GM18858 (cell line): ENCODE measurements at regions not wholly inside any gene's neighbourhood (a gene's known extent, or its start where the extent isn't known, plus 50 kb on each side); places are given as distances from the start of the nearest gene placed in this dataset.
"Not testable (repeated sequence)": the region's sequence is repeated elsewhere in the genome, so short reads cannot be mapped to it uniquely, and the experiment has no call there.

Source experiments
- ATAC-seq: cut with Tn5 transposase; IDR thresholded peaks from one replicate; pipeline ENCODE4 v1.9.1; 2021; ENCODE audit not compliant: unreplicated experiment

DNA sequence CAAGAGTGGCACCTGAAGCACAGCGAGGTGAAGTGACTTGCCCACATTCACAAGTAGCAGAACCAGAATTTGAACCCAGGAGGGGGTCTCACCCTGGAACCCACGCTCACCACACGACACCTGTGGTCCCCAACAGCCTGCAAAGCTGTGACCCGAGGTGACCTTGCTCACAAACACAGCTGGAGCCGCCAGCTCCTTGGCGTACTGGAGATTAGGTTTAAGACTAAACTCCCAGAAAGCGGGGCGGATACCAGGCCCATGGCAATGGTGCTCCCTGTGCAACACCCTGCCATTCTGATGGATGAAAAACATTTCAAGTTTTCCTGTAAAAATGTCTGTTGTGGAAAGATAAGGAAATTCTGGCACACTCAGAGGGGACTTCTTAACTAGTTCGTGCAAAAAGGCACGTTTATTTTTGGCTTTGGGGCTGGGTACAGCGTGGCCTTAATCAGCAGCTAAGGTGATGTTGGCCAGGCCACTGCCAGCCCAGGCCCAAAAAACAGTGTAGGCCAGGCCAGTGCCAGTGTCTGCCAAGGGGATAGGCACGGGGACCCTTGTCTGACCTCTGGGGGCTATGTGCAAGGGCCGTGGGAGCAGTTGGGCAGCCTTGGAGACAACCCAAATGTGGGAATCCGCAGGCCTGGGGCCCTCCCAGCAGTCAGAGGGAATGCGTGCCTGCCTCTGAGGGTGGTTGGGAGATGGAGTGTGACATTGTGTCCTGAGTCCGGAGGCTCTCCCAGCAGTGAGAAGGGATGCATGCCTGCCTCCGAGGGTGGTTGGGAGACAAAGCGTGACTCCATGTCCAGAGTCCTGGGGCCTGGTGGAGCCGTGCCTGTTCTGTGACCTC, 185.0 kb upstream of the HS6ST1 start:
- no peak for ATAC-seq

DNA sequence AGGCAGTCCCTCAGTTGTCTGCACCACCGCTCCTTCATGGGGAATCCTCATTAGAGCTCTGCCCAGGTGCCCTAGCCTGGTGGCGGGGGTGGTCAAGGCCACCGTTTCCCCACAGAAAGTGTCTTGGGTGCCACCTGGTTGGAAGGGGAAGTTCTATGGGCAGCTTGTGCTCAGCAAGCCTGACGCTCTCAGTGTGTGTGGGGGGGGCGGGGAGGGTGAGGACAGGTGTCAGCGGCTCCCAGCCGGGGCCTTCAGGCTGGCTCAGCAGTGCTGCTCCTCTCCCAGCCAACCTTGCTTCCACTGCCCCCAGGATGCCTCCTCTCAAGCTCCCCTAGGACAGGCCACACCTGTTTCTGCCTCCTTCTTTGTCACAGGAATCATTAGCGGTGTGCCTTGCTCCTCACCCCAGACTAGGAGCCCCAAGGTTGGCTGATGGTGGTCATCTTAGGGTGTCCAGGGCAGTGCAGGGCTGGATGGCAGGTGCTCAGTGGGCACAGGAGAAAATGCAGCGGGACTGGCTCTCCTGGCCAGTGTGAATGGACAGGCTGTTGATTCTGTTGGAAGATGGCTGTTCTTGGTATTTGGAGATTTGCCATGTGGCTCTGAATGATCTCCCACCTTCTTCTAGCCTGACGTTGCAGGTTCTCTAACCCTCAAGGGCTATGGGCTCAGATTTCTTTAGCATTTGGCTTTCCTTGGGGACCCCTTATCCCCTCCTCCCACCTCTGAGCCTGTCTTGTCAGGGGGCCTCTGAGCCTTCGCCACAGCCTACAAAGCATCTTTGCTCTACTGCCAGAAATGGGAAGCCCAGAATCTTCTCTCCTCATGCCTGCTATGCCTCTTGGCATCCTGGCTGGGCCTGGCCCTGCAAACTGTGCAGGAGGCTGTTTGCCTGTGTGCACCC, 185.8 kb upstream of the HS6ST1 start:
- ATAC-seq: no peak

DNA sequence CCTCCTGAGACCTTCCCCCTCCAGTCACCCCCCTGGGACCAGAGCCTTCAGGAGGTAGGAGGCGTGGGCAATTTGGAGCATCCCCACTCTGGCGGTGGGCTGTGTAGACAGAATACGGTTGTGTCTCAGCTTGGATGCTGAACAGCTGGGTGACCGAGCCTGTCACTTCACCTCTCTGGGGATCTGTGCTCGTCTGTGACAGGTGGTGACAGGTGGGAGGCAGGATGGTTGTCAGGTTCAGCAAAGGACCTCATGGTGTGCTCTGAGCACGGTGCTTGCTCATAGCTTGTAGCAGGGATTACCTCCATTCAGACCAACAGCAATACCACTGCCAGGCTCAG, 186.5 kb upstream of the HS6ST1 start:
- ATAC-seq: no peak

DNA sequence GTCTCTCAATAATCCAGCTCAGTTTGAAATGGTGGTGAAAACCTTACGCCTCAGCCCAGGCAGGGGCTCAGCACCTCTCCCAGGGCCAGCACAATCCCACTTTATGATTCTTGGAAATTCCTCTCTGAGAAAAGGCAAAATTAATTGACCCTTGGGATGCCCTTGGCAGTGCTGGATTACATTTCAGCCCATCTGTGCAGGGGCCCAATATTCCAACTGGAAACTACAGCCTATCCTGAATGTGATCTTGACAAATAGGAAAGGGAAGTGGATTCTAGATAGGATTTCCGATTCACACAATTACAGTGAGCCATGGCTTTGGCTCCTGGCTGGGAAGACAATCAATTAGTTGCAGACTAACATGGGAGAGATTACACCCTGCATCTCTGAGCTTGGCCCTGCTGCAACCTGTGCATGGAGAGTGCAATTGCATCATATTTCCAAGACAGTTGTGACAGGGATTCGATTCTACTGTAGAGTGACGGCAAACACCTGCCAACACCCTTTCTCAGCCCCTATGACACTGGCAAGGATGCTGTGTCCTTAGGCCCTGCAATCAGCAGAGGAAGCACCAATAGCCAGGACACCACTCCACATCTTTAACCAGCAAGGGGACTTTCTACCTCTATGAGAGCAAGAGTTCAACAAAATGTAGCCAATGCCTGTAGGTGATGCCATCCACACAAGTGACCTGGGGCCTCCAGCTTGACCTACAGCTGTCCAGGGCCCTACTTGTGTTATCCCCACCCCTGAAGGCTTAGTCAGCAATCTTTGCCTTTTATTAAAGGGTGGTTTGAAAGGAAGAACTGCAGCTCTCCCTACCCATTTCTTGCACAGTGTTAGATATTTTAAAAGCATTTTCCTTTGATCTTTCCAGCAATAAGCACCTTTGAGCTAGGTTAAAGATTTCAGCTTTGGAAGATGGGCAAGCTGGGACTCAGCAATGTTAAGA, 187.2 kb upstream of the HS6ST1 start:
- no peak for ATAC-seq

DNA sequence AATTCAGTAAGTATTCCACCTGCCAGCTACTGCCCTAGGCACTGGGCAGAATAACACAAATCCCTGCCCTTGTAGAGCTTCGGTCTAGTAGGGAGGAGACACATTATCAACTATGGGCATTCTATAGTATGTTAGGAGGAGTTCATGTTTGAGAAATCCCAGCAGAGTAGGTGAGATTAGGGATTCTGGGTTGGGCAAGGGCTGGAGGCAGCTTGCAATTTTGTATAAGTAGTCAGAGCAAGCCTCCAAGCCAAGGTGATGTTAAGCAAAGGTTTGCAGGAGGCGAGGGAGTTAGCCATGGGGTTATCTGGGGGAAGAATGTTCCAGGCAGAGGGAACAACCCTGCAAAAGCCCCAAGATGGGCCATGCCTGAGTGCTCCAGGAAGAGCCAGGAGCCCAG, 187.9 kb upstream of the HS6ST1 start:
- no peak for ATAC-seq

DNA sequence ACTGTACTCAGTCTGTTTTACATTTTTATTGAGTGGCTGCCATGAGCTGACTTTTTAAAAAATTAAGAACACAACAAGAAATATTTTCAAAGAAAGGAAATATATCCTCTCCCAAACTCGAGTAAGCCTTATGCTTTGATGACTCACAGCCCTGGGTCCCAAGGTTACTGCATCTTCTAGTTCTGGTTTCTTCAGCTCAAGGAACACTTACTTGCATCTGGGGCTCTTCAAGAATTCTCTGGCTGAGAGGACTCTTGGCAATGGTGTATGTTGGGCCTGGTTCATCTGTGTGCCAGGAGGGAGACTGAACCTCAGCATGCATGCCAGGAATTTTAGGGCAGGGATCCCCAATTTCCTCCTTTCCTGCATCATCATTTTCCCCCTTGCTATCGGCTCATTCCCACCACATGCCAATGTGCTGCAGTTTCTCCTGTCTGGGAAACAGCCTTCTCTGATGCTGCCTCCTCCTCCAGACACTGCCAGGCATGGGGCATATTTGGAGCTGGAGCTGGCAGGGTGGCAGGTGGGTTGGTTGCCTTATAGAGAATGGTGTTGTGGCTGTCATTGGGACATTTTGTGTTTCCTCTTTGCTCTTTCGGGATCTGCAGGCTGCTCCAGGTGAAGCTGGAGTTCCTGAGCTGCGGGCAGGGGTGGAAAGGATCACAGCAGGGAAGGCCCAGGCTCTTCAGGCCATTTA, 192.2 kb upstream of the HS6ST1 start:
- ATAC-seq: no peak

DNA sequence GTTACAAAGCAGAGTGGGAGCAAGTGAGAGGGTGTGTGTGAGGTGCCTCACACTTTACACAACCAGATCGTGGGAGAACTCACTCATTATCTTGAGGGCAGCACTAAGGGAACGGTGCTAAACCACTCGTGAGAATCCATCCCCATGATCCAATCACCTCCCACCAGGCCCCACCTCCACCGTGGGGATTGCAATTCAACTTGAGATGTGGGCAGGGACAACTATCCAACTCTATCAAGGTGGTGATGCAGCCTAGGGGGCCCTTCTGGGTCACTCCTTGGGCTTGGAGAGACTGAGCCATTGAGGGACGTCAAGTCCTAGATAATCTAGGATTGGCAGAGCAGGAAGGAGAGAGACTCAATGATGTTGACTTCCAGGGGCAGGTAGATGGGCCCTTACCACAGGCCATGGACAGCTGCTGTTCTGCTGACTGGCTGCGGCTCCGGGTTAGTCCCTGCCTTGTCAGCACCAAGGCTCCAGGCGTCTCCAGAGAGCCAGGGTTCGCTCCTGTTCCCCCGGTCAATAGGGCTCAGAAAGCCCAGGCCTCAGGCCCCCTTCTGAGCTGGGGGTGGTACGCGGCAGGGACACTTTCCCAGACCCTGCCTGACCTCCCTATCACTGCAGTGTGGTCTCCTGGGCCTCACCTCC, 193.2 kb upstream of the HS6ST1 start:
- no peak for ATAC-seq

DNA sequence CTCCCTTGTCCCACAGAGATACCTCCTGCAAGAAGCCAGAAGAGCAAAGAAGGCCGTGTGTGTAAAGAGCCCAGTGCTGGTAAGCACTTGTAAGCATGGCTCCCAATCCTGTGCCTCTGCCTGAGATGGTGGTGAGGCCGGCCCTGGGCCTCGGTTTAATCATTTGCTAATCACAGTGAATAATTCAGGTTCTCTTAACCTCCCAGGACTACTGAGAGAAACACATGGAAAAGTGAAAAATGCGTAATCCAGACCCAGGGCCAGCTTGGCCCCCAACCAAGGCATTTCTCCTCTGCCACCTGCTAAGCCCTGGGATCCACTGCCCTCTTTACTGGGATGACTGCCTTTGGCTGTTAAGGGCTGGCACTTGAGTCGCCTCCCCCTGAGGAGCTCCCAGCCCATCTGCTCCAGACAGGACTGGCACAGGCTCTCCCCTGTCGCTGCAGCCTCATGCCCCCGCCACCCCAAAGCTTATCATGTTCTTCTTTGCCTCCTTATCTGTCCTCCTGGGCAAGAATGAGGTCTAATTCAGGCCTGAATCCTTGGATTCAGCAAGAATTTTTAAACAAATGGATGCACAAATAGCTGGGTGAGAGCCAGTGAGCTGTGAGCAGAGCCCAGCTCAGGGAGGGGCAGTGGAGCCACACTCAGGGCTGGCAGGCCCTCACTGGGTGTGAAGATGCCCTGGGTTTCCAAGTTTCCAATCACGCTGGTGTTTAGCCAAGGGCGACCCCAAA, 193.9 kb upstream of the HS6ST1 start:
- ATAC-seq: no peak

DNA sequence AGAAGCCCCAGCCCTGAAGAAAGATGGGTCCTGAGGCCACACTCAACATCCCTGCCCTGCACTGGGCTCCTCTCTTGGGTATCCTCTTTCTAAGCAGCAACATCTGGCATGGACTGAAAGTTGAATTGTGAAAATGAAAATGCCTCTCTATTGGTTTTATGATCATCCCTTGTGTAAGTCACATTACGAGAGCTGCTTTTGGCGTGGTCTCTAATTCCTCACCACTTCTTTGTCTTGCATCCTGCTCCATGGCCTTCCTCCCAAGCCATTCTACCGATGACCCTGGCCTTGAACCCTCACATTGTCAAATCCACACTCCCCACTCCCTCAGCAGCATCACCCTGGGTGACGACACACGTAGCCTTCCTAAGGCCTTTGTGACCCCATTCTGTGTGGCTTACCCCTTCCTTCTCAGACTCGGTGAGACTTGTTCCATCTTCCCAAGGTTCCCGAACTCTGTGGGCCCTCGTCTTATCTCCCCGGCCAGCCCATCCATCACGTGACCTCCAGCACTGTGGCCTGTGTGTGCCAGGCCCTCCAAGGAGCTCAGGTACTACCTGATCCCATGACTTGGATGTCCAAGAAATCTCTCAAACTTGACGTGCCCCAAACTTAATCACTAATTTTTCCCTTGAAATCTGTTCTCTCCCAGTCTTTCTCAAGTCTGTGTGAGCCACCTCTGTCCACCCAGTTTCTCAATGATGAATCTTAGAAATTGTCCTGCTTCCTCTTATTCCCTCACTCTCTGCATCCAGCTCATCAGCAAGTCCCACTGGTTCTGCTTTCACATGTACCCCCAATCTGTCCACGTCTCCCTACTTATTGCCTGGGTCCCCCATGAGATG, 194.7 kb upstream of the HS6ST1 start:
- ATAC-seq: no peak

DNA sequence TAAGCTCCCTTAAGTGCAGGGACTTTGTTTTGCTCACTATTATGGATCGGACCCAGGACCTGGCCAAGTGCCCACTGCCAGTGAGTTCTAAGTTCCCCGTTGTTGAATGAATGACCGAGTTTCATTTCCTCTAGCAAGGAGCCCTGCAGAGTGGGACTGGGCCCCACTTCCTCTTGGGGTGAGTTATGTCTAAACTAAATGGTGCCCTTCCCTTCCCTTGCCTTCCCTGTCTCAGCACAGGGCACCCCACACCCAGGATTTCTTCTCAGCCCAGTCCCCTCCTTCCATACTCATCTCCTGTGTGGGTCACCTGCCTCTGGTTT, 195.3 kb upstream of the HS6ST1 start:
- no peak for ATAC-seq

DNA sequence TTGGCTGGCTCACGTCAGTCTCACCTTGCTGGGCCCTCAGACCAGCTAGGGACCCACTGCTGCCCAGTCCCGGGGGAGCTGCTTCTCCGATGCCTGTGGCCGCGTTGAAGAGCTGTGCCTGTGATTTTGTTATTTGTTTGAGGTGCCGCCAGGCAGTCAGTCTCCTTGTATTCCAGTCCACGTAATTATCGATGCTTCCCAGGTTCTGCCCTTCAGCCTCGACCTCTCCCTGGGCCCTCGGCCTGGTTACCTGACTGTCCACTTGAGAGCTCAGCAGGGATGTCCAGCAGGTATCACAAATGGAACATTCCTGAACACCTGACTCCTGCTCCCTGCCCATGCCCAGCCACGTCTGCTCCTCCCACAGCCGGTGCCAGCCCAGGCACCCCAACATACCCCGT, 195.9 kb upstream of the HS6ST1 start:
- no peak for ATAC-seq

DNA sequence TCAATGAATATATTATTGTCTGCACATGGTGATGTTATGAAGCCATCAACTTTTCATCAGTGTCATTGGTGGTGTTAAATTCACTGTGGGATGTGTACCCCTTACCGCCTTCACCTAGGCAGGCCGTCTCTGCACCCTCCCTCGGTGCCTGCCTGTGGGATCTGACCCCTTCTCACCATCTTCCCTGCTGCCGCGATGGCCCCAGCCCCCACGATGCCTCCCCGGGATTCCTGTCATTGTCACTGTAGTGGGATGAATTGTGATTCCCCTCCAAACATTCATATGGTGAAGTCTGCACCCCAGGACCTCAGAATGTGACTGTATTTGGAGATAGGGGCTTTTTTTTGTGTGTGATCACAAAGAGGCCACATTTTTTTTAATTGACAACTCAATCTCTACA, 198.3 kb upstream of the HS6ST1 start:
- no peak for ATAC-seq

DNA sequence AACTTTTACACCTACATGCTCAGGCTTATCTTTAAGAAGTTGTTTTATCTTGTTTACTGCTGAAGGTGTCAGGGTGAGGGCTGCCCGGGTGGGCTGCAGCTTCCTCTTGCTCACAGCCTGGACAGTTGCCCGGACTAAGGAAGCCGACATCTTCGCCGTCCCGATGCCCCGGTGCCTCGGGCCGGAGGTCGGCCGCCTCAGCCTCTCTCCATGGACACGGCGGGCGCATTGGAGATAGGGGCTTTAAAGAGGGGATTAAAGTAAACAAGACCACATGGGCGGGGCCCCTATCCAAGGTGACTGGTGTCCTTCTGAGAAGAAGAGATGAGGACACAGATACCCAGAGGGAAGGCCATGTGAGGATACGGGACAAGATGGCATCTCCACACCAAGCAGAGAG, 200.4 kb upstream of the HS6ST1 start:
- not testable (repeated sequence) for ATAC-seq

DNA sequence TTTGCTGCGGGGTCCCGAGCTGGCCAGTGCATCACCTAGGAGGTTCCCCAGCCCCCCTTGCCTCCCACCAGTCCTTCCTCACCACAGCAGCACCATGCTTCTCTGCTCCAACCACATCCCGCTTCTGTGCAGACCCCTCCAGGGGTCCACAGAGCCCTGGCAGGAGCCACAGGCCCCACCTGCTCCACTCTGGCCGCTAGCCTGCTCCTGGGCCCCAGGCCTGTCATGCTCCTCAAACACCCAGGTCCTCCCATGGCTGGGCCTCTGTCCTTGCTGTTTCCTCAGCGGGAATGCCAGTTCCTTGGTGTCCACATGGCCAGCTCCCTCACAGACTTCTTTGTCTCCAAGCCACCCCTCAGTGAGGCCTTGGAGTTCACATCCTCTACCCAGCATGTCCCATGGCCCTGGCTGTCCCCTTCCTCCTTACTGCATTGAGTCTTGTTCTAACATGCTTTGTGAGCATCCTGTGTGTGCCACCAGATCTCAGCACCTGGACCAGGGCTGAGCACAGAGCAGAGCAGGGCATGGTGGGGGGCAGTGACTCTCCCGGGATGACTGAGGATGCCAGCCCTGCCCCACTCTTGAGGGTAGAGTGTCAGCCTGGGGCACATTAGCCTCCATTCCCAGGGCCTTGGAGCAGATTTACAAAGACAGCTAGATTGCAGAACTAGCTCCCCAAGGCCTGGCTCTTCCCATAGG, 201.0 kb upstream of the HS6ST1 start:
- no peak for ATAC-seq

DNA sequence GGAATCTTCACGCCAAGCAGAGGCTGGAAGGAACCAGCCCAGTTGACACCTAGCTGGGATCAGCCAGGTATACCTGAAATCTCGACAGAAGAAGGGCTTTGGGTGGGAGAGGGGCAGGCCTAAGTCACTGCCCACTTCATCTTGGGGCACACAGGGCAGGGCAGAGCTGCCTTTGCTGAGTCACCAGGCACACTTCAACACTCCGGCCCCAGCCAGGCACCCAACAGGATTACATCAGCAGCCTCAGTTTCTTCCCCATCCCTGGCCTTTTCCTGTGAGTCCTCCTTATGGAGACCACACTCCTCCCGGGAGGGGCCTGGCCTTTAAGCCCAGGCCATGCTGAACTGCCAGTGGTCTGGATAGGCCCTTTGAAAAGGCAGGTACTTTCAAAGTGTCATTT, 201.7 kb upstream of the HS6ST1 start:
- no peak for ATAC-seq

DNA sequence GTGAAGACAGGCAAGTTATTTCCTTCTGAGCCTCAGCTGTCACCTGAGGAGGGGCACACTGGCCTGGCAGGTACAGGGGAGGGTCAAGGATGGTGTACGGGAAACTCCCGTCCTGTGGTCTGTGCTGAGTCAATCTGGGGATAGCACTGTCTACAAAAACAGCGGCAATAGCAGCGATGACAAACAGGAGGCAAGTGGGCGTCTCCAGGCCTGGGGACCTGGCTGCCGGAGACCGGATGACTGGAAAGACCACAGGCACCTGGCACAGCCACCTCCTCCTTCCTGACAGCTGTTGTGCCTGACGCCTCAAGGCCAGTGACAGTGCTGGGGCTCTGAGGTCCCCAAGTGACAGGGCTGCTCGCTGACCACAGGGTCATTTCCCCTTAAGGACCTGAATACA, 202.1 kb upstream of the HS6ST1 start:
- peak; percentile 81 for ATAC-seq

DNA sequence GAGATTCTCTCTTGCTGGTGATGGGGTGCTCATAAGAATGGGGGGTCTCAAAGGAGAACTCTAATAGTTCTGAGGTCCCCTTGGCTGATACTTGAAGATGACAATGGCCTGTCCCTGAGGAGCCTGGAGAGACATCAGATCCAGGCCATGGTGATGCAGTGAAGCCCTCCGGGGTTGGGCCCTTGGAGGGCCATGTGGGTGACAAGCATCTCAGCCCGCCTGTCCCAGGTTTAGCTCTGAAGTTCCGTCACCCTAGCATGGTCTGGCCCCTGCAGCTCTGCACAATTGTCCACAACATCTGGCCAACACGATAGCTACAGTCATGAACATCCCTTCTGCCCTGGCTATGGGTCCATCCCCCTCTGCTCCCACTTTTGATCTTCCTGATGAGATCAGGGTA, 202.8 kb upstream of the HS6ST1 start:
- no peak for ATAC-seq

DNA sequence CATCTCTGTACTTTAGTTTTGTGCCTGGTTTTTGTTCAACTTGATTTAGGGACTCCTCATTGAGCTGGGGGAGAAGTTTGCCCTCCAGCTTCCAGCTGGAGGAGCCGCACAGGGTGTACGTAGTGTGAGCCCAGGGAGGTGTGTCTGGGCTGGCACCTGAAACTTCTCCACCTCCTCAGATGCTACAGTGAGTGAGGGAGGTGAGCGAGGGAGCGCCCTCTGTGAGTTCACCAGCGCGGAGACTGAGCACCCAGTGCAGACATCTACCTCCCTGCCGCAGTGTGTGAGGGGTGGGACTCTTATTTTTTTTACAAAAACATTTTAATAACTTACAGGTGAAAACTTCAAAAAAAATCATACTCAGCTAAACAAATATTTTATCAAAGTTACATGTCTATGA, 204.2 kb upstream of the HS6ST1 start:
- ATAC-seq: no peak
